22Rv1 (cell line): ENCODE measurements at regions not wholly inside any gene's neighbourhood (a gene's known extent, or its start where the extent isn't known, plus 50 kb on each side); places are given as distances from the start of the nearest gene placed in this dataset.

Experiments used
- ZFX ChIP-seq: fragments of 450-650 bp; IDR thresholded peaks from 2 replicates; pipeline ENCODE4 v1.6.1; 2017; ENCODE audit warnings: antibody characterized with exemption, borderline replicate concordance
- TF ChIP-seq, protein P1 (sequence below): fragments of 450-650 bp; IDR thresholded peaks from 2 replicates; pipeline ENCODE4 v1.5.1; 2017; ENCODE audit warnings: mild to moderate bottlenecking

DNA sequence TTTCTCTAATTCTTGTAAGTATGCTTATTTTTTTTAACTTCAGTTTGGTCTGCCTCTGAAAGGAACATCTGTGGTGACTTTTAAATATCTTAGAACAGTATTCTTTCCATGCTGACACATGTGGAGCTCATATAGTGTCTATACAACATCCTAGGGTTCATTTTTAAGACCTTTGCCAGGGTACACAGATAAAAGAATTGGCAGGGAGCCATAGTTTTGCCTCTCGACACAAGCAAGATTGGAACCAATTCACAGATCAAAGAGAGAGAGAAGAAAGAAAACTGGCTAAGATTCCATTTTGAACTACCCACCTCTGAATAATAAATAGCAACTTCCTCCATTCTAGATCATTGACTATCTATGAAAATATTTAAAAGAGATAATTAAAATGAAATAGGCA is 142.7 kb upstream of the ST6GAL2 start:
- TF ChIP-seq, protein P1, sequence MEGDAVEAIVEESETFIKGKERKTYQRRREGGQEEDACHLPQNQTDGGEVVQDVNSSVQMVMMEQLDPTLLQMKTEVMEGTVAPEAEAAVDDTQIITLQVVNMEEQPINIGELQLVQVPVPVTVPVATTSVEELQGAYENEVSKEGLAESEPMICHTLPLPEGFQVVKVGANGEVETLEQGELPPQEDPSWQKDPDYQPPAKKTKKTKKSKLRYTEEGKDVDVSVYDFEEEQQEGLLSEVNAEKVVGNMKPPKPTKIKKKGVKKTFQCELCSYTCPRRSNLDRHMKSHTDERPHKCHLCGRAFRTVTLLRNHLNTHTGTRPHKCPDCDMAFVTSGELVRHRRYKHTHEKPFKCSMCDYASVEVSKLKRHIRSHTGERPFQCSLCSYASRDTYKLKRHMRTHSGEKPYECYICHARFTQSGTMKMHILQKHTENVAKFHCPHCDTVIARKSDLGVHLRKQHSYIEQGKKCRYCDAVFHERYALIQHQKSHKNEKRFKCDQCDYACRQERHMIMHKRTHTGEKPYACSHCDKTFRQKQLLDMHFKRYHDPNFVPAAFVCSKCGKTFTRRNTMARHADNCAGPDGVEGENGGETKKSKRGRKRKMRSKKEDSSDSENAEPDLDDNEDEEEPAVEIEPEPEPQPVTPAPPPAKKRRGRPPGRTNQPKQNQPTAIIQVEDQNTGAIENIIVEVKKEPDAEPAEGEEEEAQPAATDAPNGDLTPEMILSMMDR: no peak
- no peak for TF ChIP-seq ZFX
